H1 (cell line): ENCODE measurements at regions not wholly inside any gene's neighbourhood (a gene's known extent, or its start where the extent isn't known, plus 50 kb on each side); places are given as distances from the start of the nearest gene placed in this dataset.
A peak's percentile ranks its signal among the peaks of the same experiment; 100 is the strongest.

Experiments used
- CBX5 ChIP-seq: fragments of 300-800, 300-1000 bp; sonication (generic); IDR thresholded peaks from 2 replicates; pipeline ENCODE4 v1.7.1; 2016; ENCODE audit warnings: antibody characterized with exemption, low read length, low read depth
- CEBPB ChIP-seq: IDR thresholded peaks from 2 replicates; pipeline ENCODE4 v1.6.1; 2012; ENCODE audit warnings: low read depth, low read length
- EGR1 ChIP-seq: IDR thresholded peaks from 2 replicates; pipeline ENCODE4 v1.6.1; 2011; ENCODE audit warnings: low read depth, low read length, borderline replicate concordance
- EP300 ChIP-seq, 2 experiments: IDR thresholded peaks; 1 replicate in 1 of 2; 2 replicates in 1 of 2; pipeline ENCODE4 v1.6.1; 2011 to 2012; ENCODE audit warnings: low read depth in 2 of 2, low read length in 2 of 2, mild to moderate bottlenecking in 2 of 2, borderline replicate concordance in 1 of 2, inconsistent platforms in 1 of 2, moderate library complexity in 1 of 2
- FOSL1 ChIP-seq: IDR thresholded peaks from 2 replicates; pipeline ENCODE4 v1.6.1; 2011; ENCODE audit warnings: mild to moderate bottlenecking, low read depth, low read length, moderate library complexity; ENCODE audit not compliant: insufficient read depth
- GABPA ChIP-seq: IDR thresholded peaks from 2 replicates; pipeline ENCODE4 v1.6.1; 2011; ENCODE audit warnings: mild to moderate bottlenecking, low read length, moderate library complexity, borderline replicate concordance; ENCODE audit not compliant: insufficient read depth
- JUND ChIP-seq: IDR thresholded peaks from 2 replicates; pipeline ENCODE4 v1.6.1; 2011; ENCODE audit warnings: mild to moderate bottlenecking, improper control_type of control experiment, low read length
- MAX ChIP-seq: IDR thresholded peaks from 2 replicates; pipeline ENCODE4 v1.6.1; 2012; ENCODE audit warnings: inconsistent platforms
- RBBP5 ChIP-seq: IDR thresholded peaks from 2 replicates; pipeline ENCODE4 v1.7.1; 2012; ENCODE audit warnings: low read depth, mild to moderate bottlenecking, inconsistent platforms, low read length, moderate library complexity, borderline replicate concordance
- SP1 ChIP-seq: IDR thresholded peaks from 2 replicates; pipeline ENCODE4 v1.6.1; 2011; ENCODE audit warnings: low read depth, low read length
- SUZ12 ChIP-seq: fragments of 200-600 bp; sonication (generic); IDR thresholded peaks from 2 replicates; pipeline ENCODE4 v1.6.1; 2012; ENCODE audit warnings: mild to moderate bottlenecking, inconsistent platforms, low read length, moderate library complexity, mixed read lengths
- TF ChIP-seq, protein P1 (sequence below), 3 experiments: IDR thresholded peaks; 1 replicate in 2 of 3; 2 replicates in 1 of 3; pipeline versions ENCODE4 v1.5.1 to v1.6.1; 2011; ENCODE audit warnings: low read length in 3 of 3, mild to moderate bottlenecking in 3 of 3, inconsistent platforms in 2 of 3, low read depth in 1 of 3, moderate library complexity in 1 of 3; ENCODE audit not compliant: insufficient read depth in 1 of 3; ENCODE audit errors: control extremely low read depth in 1 of 3
- TF ChIP-seq, protein P2 (sequence below): IDR thresholded peaks from 2 replicates; pipeline ENCODE4 v1.6.1; 2011; ENCODE audit warnings: low read depth, mild to moderate bottlenecking, low read length; ENCODE audit not compliant: insufficient read depth

DNA sequence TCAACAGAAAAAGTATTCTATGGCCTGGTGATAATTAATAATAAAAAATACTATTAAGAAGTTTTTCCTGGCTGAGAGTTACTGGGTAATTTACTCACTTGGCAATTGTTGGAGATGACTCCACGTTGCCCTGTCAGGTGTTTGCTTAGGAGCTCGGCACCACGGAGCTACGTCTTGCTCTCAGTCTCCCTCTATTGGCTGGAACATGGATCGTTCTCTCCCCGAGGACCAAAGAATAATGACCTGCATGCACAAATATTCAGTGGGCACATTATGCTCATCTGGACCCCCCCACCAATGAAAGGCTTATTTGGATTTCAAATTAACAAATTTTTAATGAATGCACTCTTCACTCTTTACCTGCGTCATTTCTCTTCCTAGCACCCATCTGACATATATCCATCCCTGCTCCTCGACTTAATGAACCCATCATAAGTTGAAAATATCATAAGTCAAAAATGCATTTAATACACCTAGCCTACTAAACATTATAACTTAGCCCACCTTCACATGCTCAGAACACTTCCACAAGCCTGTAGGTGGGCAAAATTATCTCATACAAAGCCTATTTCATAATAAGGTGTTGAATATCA lies 71.0 kb upstream of the CD83 start:
- no peak for TF ChIP-seq RBBP5
- TF ChIP-seq, protein P1, sequence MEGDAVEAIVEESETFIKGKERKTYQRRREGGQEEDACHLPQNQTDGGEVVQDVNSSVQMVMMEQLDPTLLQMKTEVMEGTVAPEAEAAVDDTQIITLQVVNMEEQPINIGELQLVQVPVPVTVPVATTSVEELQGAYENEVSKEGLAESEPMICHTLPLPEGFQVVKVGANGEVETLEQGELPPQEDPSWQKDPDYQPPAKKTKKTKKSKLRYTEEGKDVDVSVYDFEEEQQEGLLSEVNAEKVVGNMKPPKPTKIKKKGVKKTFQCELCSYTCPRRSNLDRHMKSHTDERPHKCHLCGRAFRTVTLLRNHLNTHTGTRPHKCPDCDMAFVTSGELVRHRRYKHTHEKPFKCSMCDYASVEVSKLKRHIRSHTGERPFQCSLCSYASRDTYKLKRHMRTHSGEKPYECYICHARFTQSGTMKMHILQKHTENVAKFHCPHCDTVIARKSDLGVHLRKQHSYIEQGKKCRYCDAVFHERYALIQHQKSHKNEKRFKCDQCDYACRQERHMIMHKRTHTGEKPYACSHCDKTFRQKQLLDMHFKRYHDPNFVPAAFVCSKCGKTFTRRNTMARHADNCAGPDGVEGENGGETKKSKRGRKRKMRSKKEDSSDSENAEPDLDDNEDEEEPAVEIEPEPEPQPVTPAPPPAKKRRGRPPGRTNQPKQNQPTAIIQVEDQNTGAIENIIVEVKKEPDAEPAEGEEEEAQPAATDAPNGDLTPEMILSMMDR (IDR thresholded peaks at IDR 0.05; ENCODE audit: control extremely low read depth in 1 of 3, insufficient read depth in 1 of 3, low read depth in 1 of 3, low read length in 3 of 3) = peak; percentile 71 to 80 (median 79)
- no peak for TF ChIP-seq EGR1
- TF ChIP-seq EP300 (IDR thresholded peaks at IDR 0.05; ENCODE audit: borderline replicate concordance in 1 of 2, low read depth in 2 of 2, low read length in 2 of 2) = no peak
- no peak for TF ChIP-seq SP1
- TF ChIP-seq CBX5 = no peak
- no peak for TF ChIP-seq CEBPB
- TF ChIP-seq SUZ12 = no peak
- no peak for TF ChIP-seq JUND
- TF ChIP-seq, protein P2, sequence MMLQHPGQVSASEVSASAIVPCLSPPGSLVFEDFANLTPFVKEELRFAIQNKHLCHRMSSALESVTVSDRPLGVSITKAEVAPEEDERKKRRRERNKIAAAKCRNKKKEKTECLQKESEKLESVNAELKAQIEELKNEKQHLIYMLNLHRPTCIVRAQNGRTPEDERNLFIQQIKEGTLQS = no peak
- TF ChIP-seq MAX = no peak
- no peak; the same call in 1 of the 2 replicates for TF ChIP-seq GABPA
- no peak for TF ChIP-seq FOSL1
